ENCODE measurements at regions not wholly inside any gene's neighbourhood (a gene's known extent, or its start where the extent isn't known, plus 50 kb on each side); places are given as distances from the start of the nearest gene placed in this dataset.

DNA sequence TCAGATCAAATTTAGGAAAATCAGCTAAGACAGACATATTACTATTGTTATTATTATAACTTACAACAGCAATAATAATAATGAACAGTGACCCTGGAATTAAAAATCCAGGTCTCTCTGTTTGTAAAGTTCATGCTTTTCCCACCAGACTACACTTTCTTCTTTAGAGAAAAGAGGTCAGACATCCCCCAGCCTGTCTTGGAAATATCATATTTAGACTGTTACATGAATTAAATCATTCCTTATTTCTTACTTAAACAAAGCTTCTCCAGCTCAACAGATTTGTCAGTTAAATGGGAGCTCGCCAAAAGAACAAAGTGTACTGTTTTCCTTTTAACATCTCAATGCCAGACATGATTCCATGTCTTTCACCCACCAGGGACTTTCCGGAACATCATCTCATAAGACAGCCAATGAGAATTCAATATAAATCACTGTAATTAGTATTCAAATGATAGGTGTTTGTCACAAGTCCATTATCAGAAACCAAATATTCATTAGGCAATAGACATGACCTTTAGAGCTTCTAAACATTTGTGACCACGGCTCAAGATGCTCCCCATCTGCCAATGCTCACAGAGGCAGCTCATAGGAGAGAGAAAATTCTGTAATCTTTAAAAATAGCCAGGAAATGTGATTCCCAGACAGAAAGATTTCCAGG lies 351.9 kb downstream of the ENC1 start:
- DNase-seq (ENCODE audit: low spot score) = no peak

DNA sequence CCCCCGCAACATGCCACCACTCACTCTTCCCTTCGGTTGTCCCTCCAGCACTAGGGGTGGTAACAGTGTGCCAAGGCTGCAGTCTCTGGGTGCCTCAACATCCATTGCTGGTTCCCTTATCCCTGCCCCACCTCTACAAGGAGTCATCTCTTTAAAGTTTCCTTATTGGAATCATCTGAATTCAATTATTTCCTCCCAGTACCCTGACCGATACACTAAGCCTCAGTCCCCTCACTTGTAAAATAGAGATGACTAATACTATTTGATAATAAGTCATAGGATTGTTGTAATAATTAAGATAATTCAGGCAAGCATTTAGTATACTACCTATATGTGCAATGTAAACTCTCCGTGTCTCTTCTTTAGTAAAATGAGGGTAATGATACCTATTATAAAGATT lies 352.5 kb downstream of the ENC1 start:
- no peak for DNase-seq (ENCODE audit: low spot score)

DNA sequence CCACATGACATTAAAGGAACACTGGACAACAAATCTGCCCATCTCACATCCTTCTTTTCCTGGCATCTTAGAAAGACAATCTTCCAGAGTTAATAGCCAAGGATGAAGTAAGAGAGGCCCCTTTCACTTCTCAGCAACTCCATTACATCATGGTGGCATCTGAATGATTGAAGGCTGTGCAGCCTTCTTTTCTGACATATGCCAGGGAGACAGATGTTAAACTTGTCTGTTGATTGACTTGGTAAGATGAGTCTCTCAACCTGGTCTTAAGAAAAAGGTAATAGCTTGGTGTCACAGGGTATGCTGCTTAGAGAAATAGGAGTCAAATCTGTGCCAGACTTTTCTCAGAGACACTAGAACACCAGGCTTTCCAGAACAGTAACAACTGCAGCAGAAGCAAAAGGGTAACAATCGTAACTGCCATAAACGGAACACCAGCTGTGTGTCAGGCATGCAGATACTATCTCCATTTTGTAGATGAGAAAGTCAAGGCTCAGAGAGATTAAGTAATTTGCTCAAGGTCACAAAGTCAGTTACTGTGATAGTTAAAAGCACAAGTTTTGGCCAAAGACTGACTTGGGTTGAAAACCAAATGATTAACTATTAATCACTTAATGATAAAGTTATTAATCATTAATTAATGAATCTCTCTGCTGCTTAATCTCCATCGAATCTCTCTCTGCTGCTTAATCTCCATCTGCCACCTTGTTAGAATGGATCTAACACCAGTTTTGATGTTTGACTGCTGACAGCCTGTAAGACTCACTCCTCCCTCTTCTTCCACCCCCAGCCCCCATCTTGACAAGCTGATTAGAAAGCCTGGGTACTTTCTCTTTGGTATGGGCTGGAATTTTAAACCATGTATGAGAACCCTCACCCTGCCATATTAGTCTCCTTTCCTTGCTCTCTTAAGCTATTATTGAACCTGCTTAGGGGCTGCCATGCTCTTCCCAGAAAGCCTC lies 353.5 kb downstream of the ENC1 start:
- DNase-seq (ENCODE audit: low spot score) = no peak

DNA sequence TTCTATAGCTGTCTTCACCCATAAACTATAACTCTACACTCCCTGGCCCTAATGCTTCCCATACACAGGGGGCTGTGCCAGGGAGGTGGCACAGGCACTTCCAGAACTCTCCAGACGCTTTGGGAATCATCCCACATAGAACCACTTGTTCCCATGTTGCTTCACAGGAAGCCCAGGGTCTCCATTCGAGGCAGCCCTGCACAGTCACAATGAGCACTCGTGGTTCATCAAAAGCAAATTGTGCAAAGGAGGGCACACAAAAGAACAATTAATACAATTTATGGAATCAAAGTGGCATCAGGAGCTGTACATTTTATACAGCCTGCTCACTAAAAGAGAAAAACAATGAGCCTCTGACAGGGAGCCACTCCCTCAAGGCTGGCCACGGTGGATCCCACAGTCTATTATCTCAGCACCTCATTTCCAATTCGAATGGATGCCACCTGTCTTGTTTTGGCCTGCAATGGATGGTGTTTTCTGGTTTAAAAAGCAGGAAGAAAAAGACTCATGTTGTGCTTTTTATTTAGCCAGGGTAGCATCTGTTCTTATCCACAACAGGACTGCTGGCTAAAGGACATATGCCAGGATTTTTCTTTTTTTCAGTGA lies 354.8 kb downstream of the ENC1 start:
- no peak for DNase-seq (ENCODE audit: low spot score)

DNA sequence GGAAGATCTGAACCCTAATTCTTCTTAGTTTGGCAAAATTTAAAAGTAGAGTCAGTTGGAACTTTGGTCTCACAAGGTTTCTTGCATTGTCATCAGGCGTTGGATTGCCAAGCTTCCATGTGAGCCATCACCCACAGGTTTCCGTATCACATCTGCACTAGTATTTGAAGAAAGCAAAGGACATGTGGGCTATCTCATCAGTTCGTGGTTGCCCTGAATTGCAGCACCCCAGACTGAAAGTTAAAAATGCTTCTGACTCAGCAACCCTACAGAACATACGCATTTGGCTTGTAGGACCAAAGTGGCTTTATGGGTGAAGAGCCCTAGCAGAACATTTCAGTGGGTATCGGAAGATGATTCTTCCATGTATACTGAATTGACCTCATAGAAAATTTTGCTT lies 358.0 kb downstream of the ENC1 start:
- DNase-seq (ENCODE audit: low spot score) = no peak

DNA sequence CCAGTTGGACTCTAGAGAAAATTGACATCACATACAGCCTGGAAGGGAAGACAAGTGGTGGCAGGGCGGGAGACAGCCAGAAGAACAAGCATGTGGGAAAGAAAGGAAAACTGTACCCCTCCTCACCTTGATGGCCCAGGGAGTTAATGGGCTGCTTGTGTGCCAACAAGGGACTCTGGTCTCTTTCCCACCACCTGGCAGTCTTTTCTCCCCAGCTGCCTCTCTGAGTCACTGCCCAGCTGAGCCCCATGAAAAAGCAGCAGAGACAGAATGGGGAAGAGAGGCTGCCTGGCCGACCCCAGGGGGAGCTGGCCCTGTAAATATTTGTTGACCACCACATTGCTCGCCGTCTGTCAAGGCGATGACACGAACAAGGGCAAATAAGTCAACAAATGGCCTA lies 359.4 kb downstream of the ENC1 start:
- DNase-seq (ENCODE audit: low spot score) = no peak

DNA sequence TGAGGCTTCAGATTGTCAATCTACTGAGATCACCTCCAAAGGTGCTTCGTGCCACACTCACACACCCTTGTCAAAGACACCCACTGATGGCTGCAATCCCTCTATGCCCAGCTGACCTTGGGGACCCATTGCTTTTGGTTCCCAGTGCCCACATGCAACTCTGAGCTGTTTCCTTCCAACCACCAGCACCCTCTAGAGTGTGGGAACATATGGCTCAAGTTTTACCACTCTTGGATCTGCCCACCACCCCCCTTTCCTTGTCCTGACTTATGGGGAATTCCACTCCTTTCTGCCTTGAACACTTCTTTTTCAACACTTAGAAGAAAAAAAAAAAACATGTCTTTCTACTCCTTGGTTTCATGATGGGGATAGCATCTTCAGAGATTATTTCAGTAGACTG lies 360.2 kb downstream of the ENC1 start:
- no peak for DNase-seq (ENCODE audit: low spot score)

DNA sequence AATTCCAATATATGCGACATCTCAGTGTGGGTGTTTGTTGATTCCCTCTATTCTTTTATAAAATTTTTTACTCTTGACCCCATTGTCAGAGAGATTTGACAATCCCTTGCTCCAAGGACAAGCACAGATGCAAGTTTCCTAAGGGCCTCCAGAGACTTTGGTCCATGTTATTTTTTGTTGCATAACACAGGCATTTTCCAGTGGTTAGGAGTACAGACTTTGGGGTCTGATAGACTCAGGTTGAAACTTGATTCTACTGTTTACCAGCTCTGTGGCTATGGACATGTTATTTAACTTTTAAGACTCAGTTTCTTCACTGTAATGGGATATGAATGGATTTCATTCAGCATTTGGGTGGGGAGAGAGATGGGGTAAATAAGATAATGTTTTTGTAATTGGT lies 361.3 kb downstream of the ENC1 start:
- DNase-seq (ENCODE audit: low spot score) = no peak

DNA sequence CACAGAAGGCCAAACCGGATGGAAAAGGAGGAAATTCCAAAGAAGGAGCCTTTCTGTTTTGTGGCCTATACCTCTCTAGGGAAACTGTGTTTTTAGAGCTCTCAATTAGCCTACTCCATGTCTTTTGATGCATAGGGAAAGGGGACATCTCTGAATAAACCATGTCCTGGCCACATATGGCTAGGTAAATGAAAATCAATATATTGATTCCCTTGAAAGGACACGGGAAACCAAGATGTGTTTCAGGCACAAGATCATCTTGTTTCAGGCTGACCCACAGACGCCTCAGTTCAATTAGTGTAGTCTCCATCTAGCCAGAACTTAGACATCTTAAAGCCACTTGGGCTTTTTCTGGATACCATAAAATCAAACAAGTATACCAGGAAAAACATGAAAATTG lies 363.1 kb downstream of the ENC1 start:
- DNase-seq (ENCODE audit: low spot score) = no peak

DNA sequence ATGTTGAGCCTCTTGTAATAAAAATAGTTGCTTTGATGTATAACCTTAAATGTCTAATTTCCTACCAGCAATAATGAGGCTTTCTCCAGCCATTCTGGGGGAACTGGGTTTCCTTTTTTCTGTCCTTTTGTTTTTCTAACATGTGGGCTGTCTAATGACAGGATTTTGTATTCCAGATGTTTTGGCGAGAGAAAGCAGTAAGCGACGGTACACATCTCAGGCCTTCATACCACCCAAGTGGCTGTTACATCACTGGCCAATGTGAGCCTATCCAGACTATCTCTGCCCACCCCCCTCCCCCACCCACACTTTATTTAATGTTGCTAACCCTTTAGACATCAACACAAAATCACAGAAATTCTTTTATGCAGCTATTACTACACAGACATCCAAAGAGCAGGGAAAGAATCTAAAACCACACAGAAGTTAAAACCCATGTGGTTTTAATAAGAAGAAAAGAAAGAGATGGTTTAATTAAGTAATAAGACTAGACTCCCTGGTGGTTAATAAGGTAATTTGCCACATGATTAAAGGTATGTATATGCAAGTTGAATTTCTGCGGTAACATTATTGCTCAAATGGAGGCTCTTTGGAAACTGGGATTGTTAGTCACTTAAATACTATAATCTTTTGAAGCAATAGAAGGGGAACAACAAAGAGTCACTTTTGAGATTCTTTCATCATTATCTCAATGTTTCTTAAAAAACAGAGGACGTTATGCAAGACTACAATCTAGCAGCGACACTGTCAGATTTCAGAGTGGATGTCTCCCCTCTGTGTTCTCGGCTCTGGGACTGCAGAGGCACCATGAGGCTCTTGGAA lies 365.1 kb downstream of the ENC1 start:
- DNase-seq (ENCODE audit: low spot score) = no peak

DNA sequence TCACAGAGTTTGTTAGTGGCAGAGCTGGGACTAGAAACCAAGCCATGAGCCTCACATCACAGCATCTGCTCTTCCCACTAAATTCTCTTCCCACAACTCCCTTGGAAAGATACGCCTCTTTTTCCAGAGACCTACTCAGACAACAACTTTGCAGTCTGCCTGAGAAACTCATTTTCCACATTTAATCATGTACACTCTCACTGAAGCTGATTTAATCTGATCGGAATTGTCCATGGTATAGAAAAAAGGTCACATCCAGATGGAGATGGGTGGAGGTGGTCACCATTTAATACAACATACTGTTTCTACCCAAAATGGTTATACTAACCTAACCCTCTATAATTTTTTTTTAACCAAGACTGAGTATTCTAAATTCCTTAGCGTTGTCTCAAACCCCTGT lies 366.2 kb downstream of the ENC1 start:
- DNase-seq (ENCODE audit: low spot score) = no peak

DNA sequence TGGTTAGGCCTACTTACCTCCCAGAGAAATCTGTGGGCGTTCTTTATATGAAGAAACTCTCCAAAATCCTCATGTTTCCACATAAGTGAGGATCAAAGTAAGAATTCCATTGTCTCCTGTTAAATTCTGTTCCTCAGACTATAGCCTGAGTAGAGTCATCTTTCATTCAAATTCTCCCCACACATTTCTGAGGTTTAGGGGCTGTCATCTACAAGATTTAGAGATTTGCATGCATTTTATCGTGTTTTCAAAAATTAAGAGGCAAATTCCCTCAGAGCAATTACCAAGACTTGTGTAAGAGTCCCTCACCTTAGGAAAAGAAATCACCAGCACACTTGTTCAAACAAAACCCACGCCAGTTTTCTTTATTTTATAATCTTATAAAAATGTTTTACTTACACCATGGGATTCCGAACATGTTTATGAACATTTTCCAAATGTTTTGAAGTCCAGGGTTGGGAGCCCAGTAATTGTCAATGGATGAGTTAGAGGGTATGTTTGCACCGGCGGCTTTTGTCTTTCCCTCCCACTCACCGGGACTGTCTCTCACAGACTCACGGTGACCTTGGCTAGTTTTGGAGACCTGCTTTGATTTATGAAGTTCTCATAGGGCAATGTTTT lies 367.6 kb downstream of the ENC1 start:
- DNase-seq (ENCODE audit: low spot score) = no peak

DNA sequence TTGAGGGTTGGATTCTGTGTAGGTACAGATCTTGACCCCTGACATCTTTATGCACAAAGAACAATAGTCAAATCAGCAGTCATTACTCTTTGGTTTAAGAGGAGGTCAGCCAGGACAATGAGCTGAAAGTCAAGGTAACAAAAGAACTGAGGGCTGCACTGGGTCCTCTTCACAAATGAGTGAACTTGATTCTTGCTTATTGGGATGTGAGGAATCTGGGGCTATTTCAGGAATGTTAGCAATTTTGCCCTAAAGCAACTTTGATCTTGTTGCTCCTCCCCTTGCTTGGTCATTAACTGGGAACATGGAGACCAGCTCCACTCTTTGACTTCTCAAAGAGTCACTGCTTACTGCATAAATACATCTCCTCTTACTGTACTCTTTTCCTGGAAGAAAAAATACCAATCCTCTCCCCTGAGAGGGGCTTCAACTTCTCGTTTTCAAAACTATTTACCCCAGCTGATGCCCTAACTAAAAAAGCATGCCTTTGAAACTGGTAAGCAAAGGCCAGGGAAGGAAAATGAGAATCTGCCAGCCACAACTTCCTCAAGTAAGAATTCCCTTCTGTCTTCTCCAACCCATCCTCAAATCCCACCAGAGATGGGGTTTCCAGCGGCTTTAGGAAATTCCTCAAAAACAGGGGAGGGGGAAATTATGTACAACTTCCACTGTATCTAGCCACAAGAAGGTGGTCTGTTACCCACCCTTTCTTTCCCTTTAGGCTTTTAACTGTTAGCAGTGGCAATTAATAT lies 368.3 kb downstream of the ENC1 start:
- DNase-seq (ENCODE audit: low spot score) = peak; percentile 50

DNA sequence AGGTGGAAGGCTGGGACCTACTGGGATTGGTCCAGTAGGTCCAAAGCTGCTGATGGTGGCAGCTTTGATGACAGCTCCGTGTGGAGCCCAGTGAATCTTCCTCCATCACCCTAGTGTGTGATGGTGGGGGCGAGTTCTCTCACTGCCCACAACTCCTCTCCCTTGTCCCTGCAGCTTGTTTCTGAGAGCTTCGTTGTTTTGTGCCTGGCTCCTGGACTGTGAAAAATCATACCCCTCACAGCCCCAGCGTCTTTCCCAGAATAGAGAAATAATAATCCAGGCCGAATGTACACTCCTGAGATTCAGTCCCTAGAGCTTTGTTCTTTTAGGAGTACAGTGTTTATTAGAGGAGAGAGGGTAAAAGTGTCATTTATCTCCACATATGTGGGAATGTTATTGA lies 372.2 kb downstream of the ENC1 start:
- no peak for DNase-seq (ENCODE audit: low spot score)

DNA sequence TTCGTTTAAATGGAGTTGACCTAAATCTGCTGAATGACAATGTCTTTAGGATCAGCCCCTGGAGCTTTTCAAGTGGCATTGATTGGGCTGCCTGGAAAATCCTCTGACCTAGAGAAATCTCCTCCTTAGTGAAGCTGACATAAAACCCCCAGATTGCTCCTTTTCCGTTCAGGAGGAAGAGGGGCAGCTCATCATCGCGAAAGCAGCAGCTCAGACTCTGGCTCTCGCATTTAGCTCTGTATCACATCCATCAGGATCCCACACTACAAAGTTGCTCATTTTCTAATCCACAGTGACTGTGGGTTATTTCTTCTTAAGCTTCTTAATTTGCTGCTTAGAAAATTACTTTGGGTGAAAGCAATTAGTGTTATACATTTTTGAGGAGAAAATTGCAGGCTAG lies 373.7 kb downstream of the ENC1 start:
- DNase-seq (ENCODE audit: low spot score) = no peak

DNA sequence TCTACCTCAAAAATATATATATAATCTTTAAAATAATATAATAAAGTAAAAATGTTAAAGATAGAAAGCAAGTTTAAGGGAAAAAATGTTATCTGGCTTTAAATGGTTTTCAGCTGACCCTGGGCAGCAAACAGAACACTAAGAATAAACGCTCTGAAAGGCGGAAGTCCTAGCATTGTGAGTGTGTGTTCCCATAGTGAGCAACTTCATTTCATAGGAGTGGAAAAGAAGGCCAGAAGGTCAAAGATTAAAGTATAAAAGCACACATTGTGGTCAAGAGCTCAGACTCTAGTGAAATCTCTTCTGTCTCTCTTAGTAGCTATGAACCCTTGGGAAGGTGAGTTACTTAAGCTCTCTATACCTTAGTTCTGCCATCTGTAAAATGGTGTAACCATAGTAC lies 374.4 kb downstream of the ENC1 start:
- no peak for DNase-seq (ENCODE audit: low spot score)

DNA sequence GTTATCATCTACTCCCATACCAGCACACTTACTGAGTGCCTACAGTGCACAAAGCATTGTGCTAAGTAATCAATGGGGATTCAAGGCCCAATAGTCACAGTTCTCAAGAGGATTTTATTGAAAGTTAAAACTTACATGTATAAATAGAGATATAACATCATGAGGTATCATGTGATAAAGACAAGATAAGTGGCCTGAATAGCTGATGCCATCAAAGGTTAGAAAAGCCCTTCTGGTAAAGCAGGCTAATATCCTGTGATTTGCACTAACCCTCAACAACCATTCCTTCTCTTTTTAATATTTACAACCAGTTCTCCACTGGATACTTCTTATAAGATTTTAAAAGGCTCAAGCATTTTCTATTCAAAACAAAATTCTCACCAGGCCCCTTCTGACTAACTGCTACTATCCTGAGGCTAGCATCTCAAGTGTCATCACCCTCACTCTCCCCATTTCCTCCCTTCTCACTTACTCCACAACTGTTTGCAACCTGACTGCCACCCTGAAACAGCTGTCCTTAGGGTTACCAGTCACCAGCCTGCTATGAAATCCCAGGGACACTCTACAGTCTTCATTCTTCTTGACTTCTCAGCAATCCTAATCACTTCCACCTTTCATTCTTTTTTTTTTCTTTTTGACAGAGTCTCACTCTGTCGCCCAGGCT lies 377.9 kb downstream of the ENC1 start:
- DNase-seq (ENCODE audit: low spot score) = no peak

DNA sequence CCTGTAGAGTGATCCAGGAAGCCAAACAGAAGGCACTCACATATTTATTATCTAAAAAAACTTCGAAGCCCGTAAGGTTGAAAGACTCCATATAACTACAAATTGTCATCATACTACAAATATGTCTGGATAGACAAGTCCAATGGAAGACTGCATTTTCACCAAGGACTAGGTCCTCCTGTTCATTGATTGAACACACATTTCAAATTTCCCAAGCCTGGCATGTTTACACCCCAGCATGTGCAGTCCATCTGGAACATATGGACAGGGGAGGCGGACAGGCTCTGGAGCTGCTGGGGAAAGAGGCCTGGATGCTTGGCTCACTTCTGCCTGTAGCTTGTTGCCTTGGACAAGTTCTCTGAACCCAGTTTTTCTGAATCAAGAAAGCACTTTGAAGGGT lies 378.7 kb downstream of the ENC1 start:
- DNase-seq (ENCODE audit: low spot score) = no peak

DNA sequence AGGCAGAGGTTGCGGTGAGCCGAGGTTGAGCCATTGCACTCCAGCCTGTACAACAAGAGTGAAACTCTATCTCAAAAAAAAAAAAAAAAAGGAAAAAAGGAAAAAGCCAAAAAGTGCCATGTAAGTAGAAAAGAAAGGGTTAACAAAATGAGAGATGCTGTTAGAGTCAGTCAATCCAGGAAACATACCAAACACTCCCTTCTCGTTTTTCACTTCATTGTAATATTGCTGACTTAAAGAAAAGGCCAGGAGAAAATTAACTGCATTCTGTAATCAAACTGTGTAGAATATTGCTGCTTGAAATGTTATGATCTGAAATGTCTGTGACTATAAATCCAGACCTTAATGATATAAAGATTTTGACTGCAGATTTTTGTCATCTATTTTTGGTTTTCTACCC lies 379.1 kb downstream of the ENC1 start:
- no peak for DNase-seq (ENCODE audit: low spot score)

DNA sequence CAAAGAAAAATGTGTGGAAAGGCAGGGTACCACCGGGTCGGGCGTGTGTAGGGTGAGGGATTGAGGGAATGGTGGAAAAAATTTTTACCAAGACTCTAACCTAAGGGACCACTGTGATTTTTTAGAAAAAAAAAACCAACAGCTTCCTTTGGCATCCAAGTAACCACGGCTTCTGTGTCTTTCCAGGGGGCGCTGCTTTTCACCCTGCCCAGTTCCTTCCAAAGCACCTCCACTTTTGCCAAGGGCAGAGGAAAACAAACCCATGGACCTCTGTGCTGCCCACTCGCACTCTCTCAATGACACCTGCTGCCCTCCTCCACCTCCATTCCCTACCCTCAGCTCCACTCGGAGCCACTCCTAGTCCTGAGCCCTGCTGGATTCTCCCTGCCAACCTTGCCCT lies 381.0 kb downstream of the ENC1 start:
- DNase-seq (ENCODE audit: low spot score) = no peak

DNA sequence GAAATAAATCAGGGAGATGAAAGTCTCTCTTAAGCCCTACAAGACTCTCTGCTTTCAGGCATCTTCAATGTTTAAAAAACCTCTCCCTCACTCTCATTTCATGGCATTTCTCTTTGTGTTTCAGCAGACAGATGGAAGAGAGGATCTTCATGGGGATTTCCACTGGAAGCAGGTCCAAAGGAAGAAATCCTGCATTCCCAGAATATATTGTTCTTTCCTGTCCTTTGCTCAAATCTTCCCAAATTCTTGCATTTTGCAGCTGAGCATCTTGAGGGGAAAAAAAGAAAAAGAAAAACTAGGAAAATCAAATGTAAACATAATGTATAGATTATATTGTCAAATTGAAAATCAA lies 382.2 kb downstream of the ENC1 start:
- no peak for DNase-seq (ENCODE audit: low spot score)
